NCI-H128 (cell line): ENCODE measurements at regions not wholly inside any gene's neighbourhood (a gene's known extent, or its start where the extent isn't known, plus 50 kb on each side); places are given as distances from the start of the nearest gene placed in this dataset.
A peak's percentile ranks its signal among the peaks of the same experiment; 100 is the strongest.
"Not testable (repeated sequence)": the region's sequence is repeated elsewhere in the genome, so short reads cannot be mapped to it uniquely, and the experiment has no call there.

ENCODE experiments used
- DNase-seq: peaks from one replicate; lab custom pipeline; 2025; ENCODE audit not compliant: unreplicated experiment; lab: John Stamatoyannopoulos, UW

DNA sequence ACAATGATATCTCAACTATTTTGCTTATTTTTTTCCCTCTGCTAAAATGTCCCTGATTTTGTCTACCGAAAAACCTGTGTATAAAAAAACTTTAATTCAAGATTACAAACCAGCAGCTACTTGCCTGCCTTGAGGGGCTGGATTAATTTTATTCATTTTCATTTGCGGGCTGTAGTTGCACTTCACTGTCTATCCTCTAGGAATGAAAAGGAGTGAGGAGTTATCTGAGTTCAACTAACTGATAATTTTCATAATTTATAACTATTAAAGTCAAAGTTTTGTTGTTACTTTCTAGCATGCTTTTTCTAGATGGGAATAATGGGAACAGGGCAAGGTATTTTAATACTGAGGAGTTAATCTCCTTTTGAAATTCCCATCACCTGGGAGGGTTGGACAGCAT is 50.3 kb upstream of the AGTPBP1 start:
- not testable (repeated sequence) for DNase-seq

DNA sequence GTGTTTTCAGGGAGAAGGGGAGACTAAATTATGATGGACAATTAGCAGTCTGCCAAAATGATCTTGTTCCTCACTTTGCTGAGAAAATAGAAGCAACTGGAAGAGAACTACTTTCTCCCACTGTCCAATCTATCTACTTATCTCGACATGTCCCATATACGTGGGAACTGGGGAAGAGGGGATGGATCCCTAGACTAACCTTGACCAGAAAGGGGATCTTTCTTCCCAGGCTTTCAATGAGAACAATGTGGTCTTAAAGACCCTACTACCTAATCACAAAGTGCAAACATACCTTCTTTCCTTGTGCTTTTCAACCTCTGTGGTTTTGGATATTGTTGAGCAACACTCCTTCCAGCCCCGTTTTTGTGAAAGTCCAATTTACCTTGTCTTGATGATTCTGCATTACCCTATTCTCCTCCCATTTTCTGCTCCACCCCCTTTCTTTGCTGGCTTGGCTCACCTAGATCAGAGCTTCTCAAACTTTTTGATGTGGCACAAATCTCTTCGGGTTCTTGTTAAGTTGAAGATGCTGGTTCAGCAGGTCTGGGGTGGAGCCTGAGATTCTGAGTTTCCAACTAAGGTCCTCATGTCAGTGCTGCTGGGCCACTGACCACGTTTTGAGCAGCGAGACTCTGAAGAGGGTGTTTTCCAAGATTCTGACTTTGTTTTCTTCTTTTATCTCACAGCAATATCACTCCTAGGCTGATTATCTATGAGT is 61.4 kb upstream of the AGTPBP1 start:
- not testable (repeated sequence) for DNase-seq

DNA sequence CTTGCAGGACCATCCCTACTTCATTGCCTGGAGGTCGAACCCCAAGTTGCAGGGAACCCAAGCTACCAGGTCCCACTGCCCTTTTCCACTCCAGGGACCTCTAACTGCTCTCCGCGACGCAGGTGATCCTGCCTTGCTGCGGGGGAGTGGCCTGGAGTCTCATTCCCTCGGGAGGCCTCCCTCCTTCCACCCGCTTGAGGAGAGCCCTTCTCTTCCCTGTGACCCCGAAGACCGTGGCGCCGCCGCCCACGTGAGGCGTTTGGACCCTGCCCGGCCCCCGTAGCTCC is 63.0 kb upstream of the AGTPBP1 start:
- not testable (repeated sequence) for DNase-seq

DNA sequence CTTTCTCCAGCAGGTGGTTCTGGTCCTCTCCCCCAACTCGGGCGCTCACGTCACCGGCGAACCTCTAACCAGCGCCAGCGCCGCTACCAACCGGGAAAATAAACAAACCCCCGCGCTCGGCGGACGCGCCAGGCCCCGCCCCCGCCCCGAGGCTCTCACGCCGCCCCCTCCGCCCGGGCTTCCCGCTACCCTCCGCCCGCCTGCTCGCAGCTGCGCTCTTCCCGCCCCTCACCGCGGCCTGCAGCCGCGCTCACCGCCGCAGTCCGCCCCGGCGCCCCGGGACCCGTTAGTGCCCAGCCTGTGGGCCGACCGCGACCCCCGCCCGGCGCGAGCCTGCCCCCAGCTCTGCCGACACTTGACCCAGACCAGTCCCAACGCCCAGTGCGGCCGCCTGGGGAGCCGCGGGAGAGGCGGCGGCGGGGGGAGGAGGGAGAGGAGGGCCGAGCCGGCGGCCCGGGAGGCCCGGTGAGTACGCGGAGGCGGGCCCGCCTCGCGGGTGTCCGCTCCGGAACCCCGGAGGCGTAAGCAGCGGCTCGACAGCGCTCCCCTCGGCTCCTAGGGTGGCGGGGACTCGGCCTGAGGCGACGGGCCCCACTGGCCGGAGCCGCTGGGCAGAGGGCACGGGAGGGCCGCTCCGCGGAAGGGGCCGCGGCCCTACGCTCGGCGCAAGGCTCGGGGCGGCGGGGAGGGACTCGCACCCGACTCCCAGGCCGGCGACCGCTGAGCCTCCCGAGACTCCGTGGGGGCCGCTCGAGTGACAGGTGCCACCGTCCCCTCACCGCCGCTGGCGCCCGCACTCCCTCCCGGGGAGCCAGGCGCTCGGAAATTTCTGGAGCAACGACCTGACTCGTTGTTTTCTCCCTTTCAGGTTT is 63.6 kb upstream of the AGTPBP1 start:
- peak; percentile 51 for DNase-seq

DNA sequence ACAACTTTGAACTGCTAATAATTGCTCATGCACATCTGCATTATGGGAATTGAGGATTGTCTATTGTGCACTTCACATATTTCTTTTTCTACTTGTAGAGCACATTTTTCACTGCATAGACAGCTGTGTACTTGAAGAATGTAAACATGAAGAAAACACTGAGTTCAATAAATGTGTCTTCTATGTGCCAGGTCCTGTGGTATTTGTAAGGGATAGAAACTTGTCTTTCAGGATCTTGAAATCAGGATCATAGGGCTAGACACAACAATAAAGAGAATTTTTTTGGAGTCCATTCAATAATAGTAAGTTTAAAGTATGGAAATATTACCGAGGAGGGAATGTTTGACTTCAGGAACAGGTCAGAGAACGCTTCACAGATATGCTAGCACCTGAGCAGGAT is 66.6 kb upstream of the AGTPBP1 start:
- not testable (repeated sequence) for DNase-seq

DNA sequence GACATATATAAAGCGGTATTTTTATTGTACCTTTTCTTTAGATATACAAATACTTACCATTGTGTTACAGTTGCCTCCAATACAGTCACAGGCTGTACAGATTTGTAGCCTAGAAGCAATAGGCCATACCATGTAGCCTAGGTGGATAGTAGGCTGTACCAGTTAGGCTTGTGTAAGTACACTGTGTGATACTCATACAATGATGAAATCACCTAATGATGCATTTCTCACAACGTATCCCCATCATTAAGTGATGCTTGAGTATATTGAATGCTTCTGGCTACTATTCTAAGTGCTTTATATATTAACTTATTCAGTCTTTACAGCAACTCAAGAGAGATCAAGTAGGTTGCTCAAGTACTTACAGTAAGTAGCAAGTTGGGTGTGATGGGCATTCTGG is 71.6 kb upstream of the AGTPBP1 start:
- DNase-seq = not testable (repeated sequence)

DNA sequence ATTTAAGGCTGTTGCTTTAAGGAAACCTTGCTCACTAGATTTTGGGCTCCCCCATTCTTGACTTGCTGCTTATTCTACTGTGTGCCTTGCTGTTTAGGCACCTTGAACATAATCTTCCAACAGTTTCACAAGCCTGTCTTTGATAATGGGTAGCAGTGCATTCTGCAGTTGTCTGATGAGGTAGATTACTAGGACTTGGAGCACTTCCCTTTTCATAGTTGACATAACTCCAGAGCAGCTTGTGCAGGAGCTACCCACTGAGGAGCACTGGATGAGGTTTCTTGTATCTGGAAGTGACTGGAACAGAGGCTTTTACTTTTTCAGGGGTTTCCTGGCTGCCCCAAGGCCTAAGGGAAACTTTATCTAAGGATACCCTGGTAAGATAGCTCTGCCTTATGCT is 73.0 kb upstream of the AGTPBP1 start:
- DNase-seq = not testable (repeated sequence)

DNA sequence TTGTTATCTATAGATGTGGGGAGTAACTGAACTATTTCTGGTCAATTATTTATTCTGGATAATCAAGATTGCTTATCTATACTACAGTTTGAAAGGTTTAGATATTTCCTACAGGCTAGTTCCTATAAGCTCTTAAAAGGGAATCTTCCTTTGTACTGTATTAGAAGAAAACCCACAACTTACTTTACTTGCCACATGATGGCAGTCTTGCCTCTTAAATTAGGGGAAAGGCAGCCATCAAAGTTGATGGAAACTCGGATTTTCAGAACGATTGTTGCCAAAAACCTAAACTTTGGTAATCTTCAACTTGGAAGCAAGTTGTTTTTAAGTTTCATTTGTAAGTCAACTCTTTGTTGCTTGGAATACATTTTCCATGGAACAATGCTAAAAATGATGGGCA is 77.2 kb upstream of the AGTPBP1 start:
- DNase-seq = not testable (repeated sequence)

DNA sequence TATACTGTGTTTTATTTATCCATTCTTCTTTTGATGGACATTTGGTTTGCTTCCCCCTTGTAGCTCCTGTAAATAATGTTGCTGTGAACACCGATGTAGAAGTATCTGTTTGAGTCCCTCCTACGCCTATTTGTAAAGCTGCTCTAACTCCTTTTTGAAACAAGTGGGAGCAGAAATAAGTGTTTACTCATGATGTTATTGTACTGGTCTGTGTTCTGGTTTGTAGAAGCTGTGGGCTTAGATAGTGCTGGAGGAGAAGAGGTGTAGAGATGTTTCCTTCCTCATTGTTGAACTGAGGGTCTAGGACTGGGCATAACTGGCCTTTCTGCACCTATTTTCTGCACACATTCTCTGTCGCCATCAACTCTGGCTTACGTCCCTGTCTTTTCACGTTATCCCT is 78.8 kb upstream of the AGTPBP1 start:
- not testable (repeated sequence) for DNase-seq

DNA sequence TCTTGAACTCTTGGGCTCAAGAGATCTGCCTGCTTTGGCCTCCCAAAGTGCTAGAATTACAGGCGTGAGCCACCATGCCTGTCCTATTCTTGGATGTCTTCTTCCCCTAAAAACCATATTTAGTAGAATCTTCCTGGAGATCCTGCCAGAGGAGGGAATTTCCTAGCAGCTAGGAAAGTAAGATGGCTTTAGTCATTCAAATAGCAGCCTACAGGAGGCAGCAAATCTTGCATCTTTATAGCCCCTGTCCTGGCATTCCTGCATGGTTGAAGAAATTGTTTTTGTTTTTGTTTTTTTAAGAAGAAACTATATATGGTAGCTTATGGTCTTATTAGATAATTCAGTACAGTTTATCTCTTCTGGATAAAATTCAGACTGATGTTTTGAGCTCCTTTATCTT is 83.2 kb upstream of the AGTPBP1 start:
- DNase-seq = not testable (repeated sequence)

DNA sequence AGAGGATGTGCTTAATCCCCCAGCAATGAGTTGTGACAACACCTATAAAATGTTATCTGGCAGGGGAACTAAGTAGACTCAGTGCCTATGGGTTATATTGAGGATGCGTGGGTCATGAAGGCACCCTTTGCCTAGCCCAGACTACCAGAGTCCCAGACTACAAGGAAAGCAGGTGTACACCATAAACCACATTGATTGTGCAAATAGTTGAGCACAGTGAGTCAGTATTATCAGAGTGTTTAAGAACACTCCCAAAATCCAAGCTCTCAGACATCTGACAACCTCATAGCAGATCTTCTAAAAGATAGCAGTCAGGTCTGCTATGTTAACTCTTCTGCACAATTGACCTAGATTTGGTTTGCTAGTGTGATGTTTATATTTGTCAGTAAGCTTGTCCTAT is 92.8 kb upstream of the AGTPBP1 start:
- DNase-seq = not testable (repeated sequence)

DNA sequence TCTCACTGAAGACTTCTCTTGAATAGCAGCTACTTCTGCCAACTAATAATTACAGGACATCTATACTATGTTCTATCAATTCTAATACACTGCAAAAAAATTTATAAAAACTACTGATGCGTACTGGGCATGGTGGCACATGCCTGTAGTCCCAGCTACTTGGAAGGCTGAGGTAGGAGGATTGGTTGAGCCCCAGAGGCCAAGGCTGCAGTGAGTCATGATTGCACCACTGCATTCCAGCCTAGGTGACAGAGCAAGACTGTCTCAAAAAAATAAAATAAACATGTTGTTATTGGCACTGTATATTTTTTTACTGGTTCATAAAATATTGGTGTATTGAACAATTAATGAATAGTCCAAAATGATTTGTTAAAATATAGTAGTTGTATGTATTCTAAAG is 97.0 kb upstream of the NAA35 start:
- DNase-seq = not testable (repeated sequence)

DNA sequence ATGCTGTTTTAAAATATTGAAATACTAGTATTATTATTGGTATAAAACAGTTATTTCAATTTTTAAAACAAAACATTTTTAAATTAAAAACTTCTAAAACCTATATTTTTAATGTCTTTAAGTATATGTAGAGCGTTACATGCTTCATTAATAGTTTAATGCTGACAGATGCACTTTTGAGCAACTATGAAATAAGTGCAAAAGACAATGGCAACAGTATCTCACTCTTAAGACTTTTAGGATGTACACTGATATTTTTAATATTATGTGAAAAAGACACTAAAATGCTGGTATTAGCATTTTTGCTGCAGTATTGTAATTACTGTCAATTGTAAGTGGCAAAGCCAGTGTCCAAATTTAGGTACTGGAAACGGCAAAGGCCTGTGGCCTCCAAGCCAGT is 93.2 kb upstream of the NAA35 start:
- DNase-seq = not testable (repeated sequence)

DNA sequence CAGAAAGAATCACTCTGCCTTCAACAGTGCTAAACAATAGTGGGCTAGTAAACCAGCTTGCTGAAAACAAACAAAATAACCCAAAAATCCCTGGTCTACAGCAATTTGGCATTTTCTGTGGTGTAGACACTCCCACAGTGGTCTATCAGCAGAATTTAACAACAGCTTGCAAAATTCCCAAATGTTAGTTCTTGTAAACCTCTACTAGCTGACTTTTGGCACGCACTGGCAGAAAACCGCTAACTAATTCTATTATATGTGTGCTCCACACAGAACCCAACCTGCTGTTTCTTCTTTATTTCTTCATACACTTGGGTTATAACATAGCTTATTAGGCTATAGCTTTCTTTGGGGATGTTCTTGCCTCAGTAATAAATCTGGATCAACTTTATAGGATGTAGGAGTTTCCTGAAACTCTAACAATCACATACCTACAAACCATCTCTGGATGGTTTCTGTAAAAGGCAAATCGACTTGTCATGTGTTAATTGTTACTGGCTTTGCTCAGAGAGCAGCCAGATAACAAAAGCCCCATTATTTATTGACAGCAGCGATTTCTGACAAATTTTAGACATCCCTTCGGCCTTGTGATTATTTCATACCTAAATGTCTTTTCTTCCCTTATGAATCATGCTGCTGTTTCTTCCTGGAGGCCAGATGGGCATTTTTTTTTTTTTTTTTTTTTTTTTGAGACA is 82.7 kb upstream of the NAA35 start:
- no peak for DNase-seq

DNA sequence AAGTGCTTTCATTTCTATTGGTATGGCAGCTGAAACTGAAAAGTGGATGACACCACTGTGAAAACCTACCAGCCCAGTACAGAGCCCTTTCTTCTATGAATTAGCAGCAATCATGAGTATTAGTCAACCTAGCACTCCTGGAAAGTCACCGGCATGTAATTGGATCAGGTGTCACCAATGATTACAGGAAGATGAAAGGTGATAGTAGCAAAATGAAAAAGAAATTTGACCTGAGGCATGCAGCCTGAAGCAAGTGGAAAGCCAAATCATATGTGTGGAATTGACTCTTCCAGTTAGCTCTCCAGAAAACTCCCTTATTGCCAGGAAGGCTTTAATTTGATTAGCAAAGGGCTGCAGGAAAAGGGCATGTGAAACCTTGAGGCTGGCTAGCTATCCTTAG is 81.2 kb upstream of the NAA35 start:
- DNase-seq = no peak

DNA sequence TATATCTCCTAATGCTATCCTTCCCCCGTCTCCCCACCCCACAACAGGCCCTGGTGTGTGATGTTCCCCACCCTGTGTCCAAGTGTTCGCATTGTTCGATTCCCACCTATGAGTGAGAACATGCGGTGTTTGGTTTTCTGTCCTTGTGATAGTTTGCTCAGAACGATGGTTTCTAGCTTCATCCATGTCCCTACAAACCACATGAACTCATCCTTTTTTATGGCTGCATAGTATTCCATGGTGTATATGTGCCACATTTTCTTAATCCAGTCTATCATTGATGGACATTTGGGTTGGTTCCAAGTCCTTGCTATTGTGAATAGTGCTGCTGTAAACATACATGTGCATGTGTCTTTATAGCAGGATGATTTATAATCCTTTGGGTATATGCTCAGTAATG is 79.1 kb upstream of the NAA35 start:
- not testable (repeated sequence) for DNase-seq

DNA sequence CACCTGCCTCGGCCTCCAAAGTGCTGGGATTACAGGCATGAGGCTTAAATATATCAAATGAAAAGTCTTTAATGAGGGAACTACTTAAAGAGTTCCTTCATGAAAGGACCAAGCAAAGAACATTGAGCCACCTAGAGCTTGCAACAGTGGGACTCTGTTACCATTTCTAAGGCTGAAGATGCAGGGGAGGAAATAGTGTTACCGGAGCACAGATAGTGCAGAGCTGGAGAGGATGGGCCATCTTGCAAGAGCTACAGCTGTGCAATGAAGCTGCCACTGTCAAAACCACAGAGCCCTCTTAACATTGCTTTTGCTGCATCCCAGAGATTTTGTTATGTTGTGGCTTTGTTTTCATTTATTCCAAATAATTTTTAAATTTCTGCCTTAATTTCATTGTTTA is 77.1 kb upstream of the NAA35 start:
- no peak for DNase-seq

DNA sequence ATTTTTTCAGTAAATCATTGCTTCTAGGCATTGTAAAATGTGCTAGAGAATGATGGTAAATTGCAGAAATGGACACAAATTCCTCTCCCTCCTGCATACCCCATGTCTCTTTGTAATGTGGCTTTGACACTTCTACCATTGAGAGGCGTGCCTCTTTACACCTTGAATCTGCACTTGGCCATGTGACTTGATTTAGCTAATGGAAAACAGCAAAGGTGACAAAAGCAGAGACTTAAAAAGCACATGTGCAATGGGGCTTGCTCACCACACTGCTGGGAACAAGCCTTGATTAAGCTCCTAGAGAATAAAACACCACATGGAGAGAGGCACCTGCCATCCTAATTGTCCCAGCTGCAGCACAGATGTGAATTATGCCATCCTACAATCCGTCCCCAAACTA is 69.9 kb upstream of the NAA35 start:
- DNase-seq = no peak

DNA sequence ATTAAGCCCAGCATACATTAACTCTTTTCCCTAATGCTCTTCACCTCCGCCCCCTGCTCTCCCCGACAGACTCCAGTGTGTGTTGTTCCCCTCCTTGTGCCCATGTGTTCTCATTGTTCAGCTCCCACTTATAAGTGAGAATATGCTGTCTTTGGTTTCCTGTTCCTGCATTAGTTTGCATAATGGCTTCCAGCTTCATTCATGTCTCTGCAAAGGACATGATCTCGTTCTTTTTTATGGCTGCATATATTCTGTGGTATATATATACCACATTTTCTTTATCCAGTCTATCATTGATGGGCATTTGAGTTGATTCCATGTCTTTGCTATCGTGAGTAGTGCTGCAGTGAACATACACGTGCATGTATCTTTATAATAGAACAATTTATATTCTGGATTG is 69.3 kb upstream of the NAA35 start:
- DNase-seq = not testable (repeated sequence)

DNA sequence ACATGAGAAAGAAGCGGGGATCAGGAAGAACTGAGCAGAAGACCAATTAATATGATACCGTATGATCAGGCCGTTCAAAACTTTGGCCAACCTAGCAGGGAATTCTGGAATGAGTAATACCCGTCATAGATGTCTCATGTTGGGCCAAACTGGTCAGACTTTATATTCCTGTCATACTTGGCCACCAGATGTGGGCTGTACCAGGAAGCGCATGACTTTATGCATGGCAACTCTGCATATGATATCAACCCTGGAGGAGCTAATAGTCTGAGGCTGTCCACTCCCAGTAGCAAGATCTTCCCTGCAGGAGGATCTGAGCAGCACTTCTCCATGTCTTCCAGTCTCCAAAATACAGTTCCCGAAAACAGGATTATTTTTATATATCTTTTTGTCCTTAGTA is 68.5 kb upstream of the NAA35 start:
- DNase-seq = no peak

DNA sequence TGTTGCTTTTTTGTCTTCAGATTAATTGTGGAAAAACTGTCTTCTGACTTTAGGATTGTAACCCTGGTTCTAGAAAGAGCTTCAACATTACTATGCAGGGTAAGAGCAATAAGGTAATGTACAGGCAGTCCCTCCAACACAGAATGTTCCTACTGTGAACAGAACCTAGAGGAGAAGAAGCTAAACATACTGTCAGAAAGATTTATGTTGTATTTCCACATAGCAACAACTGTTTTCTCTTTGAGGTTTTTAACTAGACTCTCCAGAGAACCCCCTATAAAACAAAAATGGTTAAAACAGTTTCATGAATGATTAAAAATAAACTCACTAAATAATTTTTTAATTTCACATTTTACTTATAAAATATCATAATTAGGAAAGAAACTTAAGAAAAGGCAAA is 64.3 kb upstream of the NAA35 start:
- DNase-seq = no peak
